Jurkat, Clone E6-1 (cell line): ENCODE measurements at regions not wholly inside any gene's neighbourhood (a gene's known extent, or its start where the extent isn't known, plus 50 kb on each side); places are given as distances from the start of the nearest gene placed in this dataset.
"Not testable (repeated sequence)": the region's sequence is repeated elsewhere in the genome, so short reads cannot be mapped to it uniquely, and the experiment has no call there.

Source experiments
- DNase-seq: peaks from one replicate; pipeline ENCODE4 v3.0.0-alpha.2; 2011; ENCODE audit warnings: low read depth, low spot score
- H3K4me3 ChIP-seq: 2 replicates; pipeline ENCODE4 v1.5.1; 2011; ENCODE audit warnings: mild to moderate bottlenecking, low read length, control low read depth, moderate library complexity

GRCh38 chr10:108582387-108582786, 1340.9 kb downstream of the XPNPEP1 start:
- DNase-seq: no peak

GRCh38 chr10:108578258-108578657, 1345.1 kb downstream of the XPNPEP1 start:
- no peak for DNase-seq
- H3K4me3 ChIP-seq: no peak overlapping the region

More at GRCh38 chr10:108582387-108582786, 1340.9 kb downstream of the XPNPEP1 start:
- no peak overlapping the region for H3K4me3 ChIP-seq

- no peak overlapping the region for H3K4me3 ChIP-seq
- no peak for DNase-seq
Observed at GRCh38 chr10:108574233-108574632, 1349.1 kb downstream of the XPNPEP1 start.

- H3K4me3 ChIP-seq: no peak overlapping the region
- no peak for DNase-seq
Observed at GRCh38 chr10:108568824-108569223, 1354.5 kb downstream of the XPNPEP1 start.

GRCh38 chr10:108567899-108568752, 1355.2 kb downstream of the XPNPEP1 start:
- H3K4me3 ChIP-seq: no peak overlapping the region
- DNase-seq: no peak

- DNase-seq: no peak
Observed at GRCh38 chr10:108566316-108567107, 1356.8 kb downstream of the XPNPEP1 start.

GRCh38 chr10:108562105-108562504, 1361.2 kb downstream of the XPNPEP1 start:
- H3K4me3 ChIP-seq: no peak overlapping the region
- DNase-seq: no peak

More at GRCh38 chr10:108566316-108567107, 1356.8 kb downstream of the XPNPEP1 start:
- H3K4me3 ChIP-seq: no peak overlapping the region

- no peak overlapping the region for H3K4me3 ChIP-seq
- no peak for DNase-seq
Observed at GRCh38 chr10:108561649-108562048, 1361.7 kb downstream of the XPNPEP1 start.

- H3K4me3 ChIP-seq: no peak overlapping the region
- no peak for DNase-seq
Observed at GRCh38 chr10:108560488-108560887, 1362.8 kb downstream of the XPNPEP1 start.

GRCh38 chr10:108556186-108556585, 1367.1 kb downstream of the XPNPEP1 start:
- no peak for DNase-seq

GRCh38 chr10:108545921-108546320, 1377.4 kb downstream of the XPNPEP1 start:
- H3K4me3 ChIP-seq: no peak overlapping the region
- no peak for DNase-seq

More at GRCh38 chr10:108556186-108556585, 1367.1 kb downstream of the XPNPEP1 start:
- no peak overlapping the region for H3K4me3 ChIP-seq

GRCh38 chr10:108544500-108545120, 1378.7 kb downstream of the XPNPEP1 start:
- no peak overlapping the region for H3K4me3 ChIP-seq
- peak; percentile 11 for DNase-seq

- H3K4me3 ChIP-seq, DNase-seq: not testable (repeated sequence)
Observed at GRCh38 chr10:108533551-108533950, 1369.0 kb upstream of the SORCS1 start.

- no peak overlapping the region for H3K4me3 ChIP-seq
- no peak for DNase-seq
Observed at GRCh38 chr10:108523016-108523800, 1358.7 kb upstream of the SORCS1 start.

GRCh38 chr10:108521827-108522492, 1357.5 kb upstream of the SORCS1 start:
- DNase-seq: no peak
- no peak overlapping the region for H3K4me3 ChIP-seq

GRCh38 chr10:108515821-108516220, 1351.3 kb upstream of the SORCS1 start:
- DNase-seq: no peak
- H3K4me3 ChIP-seq: no peak overlapping the region

- no peak overlapping the region for H3K4me3 ChIP-seq
- DNase-seq: no peak
Observed at GRCh38 chr10:108500396-108500795, 1335.9 kb upstream of the SORCS1 start.

- no peak overlapping the region for H3K4me3 ChIP-seq
- DNase-seq: no peak
Observed at GRCh38 chr10:108496106-108496505, 1331.6 kb upstream of the SORCS1 start.
